WI38 (cell line): ENCODE measurements at regions not wholly inside any gene's neighbourhood (a gene's known extent, or its start where the extent isn't known, plus 50 kb on each side); places are given as distances from the start of the nearest gene placed in this dataset.

Experiments
- H3K4me3 ChIP-seq: 2 replicates; pipeline ENCODE4 v1.5.1; 2011; ENCODE audit warnings: low read depth, mild to moderate bottlenecking, control low read depth, low read length
- CTCF ChIP-seq: IDR thresholded peaks from 2 replicates; pipeline ENCODE4 v1.5.1; 2012; ENCODE audit warnings: low read depth, mild to moderate bottlenecking, control low read depth, low read length

DNA sequence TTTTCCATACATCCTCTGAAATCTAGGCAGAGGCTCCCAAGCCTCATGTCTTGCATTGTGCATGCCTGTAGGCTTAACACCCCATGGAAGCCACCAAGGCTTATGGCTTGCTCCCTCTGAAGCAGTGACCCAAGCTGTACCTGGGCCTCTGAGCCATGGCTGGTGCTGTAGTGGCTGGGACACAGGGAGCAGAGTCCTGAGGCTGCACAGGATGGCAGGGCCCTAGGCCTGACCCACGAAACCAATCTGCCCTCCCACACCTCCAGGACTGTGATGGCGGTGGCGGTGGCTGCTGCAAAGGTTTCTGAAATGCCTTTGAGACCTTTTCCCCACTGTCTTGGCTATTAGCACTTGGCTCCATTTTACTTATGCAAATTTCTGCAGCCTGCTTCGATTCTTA is 429.5 kb downstream of the NPHP4 start:
- H3K4me3 ChIP-seq, result no peak overlapping the region
- no peak for TF ChIP-seq CTCF

- no peak overlapping the region for H3K4me3 ChIP-seq
- no peak for TF ChIP-seq CTCF
Observed at GRCh38 chr1:5562331-5562730, 429.9 kb downstream of the NPHP4 start.

DNA sequence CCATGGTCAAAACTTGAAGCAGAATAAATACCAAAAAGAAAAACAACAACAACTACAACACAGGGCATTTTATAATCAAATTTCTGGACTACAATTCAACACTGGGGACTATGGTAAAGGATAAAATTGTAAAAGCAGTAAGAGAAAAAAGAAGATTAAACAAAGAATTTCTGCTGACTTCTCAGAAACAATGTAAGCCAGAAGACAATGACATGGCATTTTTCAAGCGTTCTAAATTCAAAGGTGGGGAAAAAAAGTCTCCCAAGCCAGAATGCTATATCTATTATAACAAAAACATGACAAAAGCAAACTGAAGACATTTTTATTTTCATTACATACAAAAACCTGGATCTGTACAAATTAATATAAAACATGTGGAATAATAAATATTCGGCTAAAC is 433.1 kb downstream of the NPHP4 start:
- H3K4me3 ChIP-seq, result no peak overlapping the region
- no peak for TF ChIP-seq CTCF

DNA sequence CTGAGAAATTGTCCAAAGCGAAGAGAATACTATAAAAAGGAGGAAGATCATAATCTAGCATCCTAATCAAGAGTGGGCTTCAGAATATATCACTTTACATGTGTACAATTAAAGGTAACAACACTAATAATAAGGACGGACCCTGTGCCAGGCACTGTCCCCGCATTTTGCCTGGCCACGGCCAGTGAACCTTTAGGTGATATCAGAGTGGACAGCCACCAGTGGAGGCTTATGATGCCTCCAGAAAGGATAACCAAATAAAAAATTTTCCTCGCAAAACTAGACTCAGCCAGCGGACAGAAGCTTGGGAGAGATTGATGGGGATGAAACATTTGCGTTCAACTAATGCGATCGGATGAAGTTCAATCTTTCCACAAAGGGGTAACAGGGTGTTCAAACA is 436.4 kb downstream of the NPHP4 start:
- no peak for TF ChIP-seq CTCF
- no peak overlapping the region for H3K4me3 ChIP-seq

GRCh38 chr1:5554784-5555183 is 437.4 kb downstream of the NPHP4 start:
- no peak overlapping the region for H3K4me3 ChIP-seq
- no peak for TF ChIP-seq CTCF

DNA sequence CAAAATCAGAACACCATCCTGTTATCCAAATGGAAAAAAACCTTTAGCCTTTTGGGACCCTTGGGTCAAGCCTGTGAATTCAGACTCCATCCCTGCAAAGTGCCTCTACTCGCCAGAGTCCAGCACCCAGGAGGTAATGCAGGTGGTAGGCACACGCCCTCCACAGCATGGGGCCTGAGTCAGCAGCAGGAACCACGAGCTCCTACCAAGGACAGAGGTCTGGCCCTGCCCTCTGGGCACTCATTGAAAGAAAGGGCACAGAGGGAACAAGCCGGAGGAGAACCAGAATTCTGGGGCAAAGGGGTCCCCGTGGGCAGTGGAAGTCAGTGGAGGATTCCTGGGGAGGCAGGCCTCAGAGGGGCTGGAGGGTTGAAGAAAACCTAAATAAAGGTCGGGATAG is 438.1 kb downstream of the NPHP4 start:
- TF ChIP-seq CTCF, result no peak
- no peak overlapping the region for H3K4me3 ChIP-seq

GRCh38 chr1:5552787-5553484 is 439.3 kb downstream of the NPHP4 start:
- no peak for TF ChIP-seq CTCF
- no peak overlapping the region for H3K4me3 ChIP-seq
